NCI-H2196 (cell line): ENCODE measurements at regions not wholly inside any gene's neighbourhood (a gene's known extent, or its start where the extent isn't known, plus 50 kb on each side); places are given as distances from the start of the nearest gene placed in this dataset.

Source experiments
- DNase-seq: peaks from one replicate; lab custom pipeline; 2025; ENCODE audit not compliant: unreplicated experiment; lab: John Stamatoyannopoulos, UW

- no peak for DNase-seq
These were observed 393.1 kb upstream of the NOVA1 start for GRCh38 chr14:26990946-26991345.

GRCh38 chr14:26992403-26993115 is 394.7 kb upstream of the NOVA1 start:
- DNase-seq = no peak

GRCh38 chr14:26993556-26993955 is 395.7 kb upstream of the NOVA1 start:
- DNase-seq = no peak

- DNase-seq = no peak
These were observed 397.5 kb upstream of the NOVA1 start for GRCh38 chr14:26995301-26995700.

- DNase-seq = no peak
These were observed 398.4 kb upstream of the NOVA1 start for GRCh38 chr14:26996246-26996645.

GRCh38 chr14:27002179-27002578 is 404.3 kb upstream of the NOVA1 start:
- no peak for DNase-seq

- DNase-seq = no peak
These were observed 408.7 kb upstream of the NOVA1 start for GRCh38 chr14:27006570-27006969.

GRCh38 chr14:27008187-27008586 is 410.4 kb upstream of the NOVA1 start:
- DNase-seq = no peak

- no peak for DNase-seq
These were observed 414.8 kb upstream of the NOVA1 start for GRCh38 chr14:27012641-27013040.

GRCh38 chr14:27013678-27014077 is 415.8 kb upstream of the NOVA1 start:
- DNase-seq = no peak

GRCh38 chr14:27015065-27015464 is 417.2 kb upstream of the NOVA1 start:
- DNase-seq = no peak

- no peak for DNase-seq
These were observed 427.8 kb upstream of the NOVA1 start for GRCh38 chr14:27025648-27026047.

GRCh38 chr14:27026097-27026496 is 428.3 kb upstream of the NOVA1 start:
- no peak for DNase-seq

GRCh38 chr14:27040552-27040951 is 442.7 kb upstream of the NOVA1 start:
- DNase-seq = no peak

- peak; percentile 14 for DNase-seq
These were observed 451.9 kb upstream of the NOVA1 start for GRCh38 chr14:27049701-27050100.

GRCh38 chr14:27050208-27050607 is 452.4 kb upstream of the NOVA1 start:
- no peak for DNase-seq

- no peak for DNase-seq
These were observed 458.8 kb upstream of the NOVA1 start for GRCh38 chr14:27056586-27056985.

- no peak for DNase-seq
These were observed 463.5 kb upstream of the NOVA1 start for GRCh38 chr14:27061299-27061698.

- no peak for DNase-seq
These were observed 466.1 kb upstream of the NOVA1 start for GRCh38 chr14:27063959-27064358.

GRCh38 chr14:27065886-27066285 is 468.1 kb upstream of the NOVA1 start:
- no peak for DNase-seq

GRCh38 chr14:27067961-27068360 is 470.1 kb upstream of the NOVA1 start:
- DNase-seq = no peak

- DNase-seq = no peak
These were observed 474.8 kb upstream of the NOVA1 start for GRCh38 chr14:27072589-27072988.

- no peak for DNase-seq
These were observed 477.7 kb upstream of the NOVA1 start for GRCh38 chr14:27075503-27075902.
